Breast epithelium (tissue), 4 donors: ENCODE measurements at regions not wholly inside any gene's neighbourhood (a gene's known extent, or its start where the extent isn't known, plus 50 kb on each side); places are given as distances from the start of the nearest gene placed in this dataset.

Experiments used
- DNase-seq, 2 donors: peaks; one replicate each; pipeline ENCODE4 v3.0.0-alpha.2; 2019; ENCODE audit warnings: low spot score in 2 of 2
- H3K27ac ChIP-seq, 2 donors: fragments of 200-600 bp; sonication (generic) in 1 of 2; one replicate each; pipeline ENCODE4 v1.5.1; 2016 to 2019; ENCODE audit warnings: mild to moderate bottlenecking in 1 of 2
- H3K27me3 ChIP-seq, 2 donors: fragments of 200-600 bp; sonication (generic) in 1 of 2; one replicate each; pipeline versions ENCODE4 v1.5.1 to v1.6.0; 2017 to 2019; ENCODE audit warnings: control low read depth in 1 of 2, mild to moderate bottlenecking in 1 of 2
- H3K36me3 ChIP-seq: fragments of 200-600 bp; one replicate; pipeline ENCODE4 v1.5.1; 2019
- H3K4me1 ChIP-seq, 2 donors: fragments of 200-600 bp; sonication (generic); one replicate each; pipeline ENCODE4 v1.5.1; 2016 to 2019; ENCODE audit warnings: control low read depth in 1 of 2
- H3K4me3 ChIP-seq, 3 donors: fragments of 200-600 bp; sonication (generic); 1 replicate in 2 of 3; 2 replicates in 1 of 3; pipeline ENCODE4 v1.5.1; 2016 to 2019; ENCODE audit warnings: mild to moderate bottlenecking in 3 of 3, moderate library complexity in 2 of 3
- H3K9me3 ChIP-seq, 2 donors: fragments of 200-600 bp; sonication (generic) in 1 of 2; one replicate each; pipeline ENCODE4 v1.5.1; 2016 to 2019; ENCODE audit warnings: control low read depth in 1 of 2
- CTCF ChIP-seq, 3 donors: fragments of 450-650 bp; IDR thresholded peaks; one replicate each; pipeline ENCODE4 v1.5.1; 2016 to 2017; ENCODE audit warnings: antibody characterized with exemption in 3 of 3, mild to moderate bottlenecking in 3 of 3, moderate library complexity in 3 of 3
- POLR2A ChIP-seq: fragments of 450-650 bp; IDR thresholded peaks from one replicate; pipeline ENCODE4 v1.6.1; 2016; ENCODE audit warnings: antibody characterized with exemption, mild to moderate bottlenecking, moderate library complexity
- POLR2AphosphoS5 ChIP-seq, 3 donors: sonication (generic); formaldehyde crosslinking; IDR thresholded peaks; one replicate each; pipeline ENCODE4 v1.6.1; 2017; ENCODE audit warnings: antibody characterized with exemption in 3 of 3
- intact Hi-C: fragments of 100-400 bp; cut with DNase I; formaldehyde crosslinking; loops from one replicate; pipeline ENCODE4 v1.15.1; 2023; ENCODE audit warnings: low total_unique reads

GRCh38 chr1:101645810-101646209 lies 350.9 kb downstream of the OLFM3 start:
- Histone ChIP-seq H3K9me3 (no peaks in the 10 kb centered on the region), H3K27ac (no peak overlapping the region), H3K4me1 (no peaks in the 10 kb centered on the region), H3K27me3 (no peaks in the 10 kb centered on the region), H3K36me3 (no peaks in the 10 kb centered on the region), H3K4me3 (no peak overlapping the region)
- no peak for DNase-seq
- TF ChIP-seq POLR2AphosphoS5 (IDR thresholded peaks at IDR 0.05): no peak
- TF ChIP-seq POLR2A: no peak
- TF ChIP-seq CTCF (IDR thresholded peaks at IDR 0.05): no peak
- intact Hi-C loops: no loop called here

GRCh38 chr1:101652484-101652883 lies 344.2 kb downstream of the OLFM3 start:
- no peak overlapping the region for H3K4me3 ChIP-seq
- TF ChIP-seq POLR2A (no peak), POLR2AphosphoS5 (IDR thresholded peaks at IDR 0.05) (no peak), CTCF (IDR thresholded peaks at IDR 0.05) (no peak)
- H3K36me3 ChIP-seq: no peaks in the 10 kb centered on the region
- intact Hi-C loops: no loop called here
- H3K27ac ChIP-seq: no peak overlapping the region
- H3K4me1 ChIP-seq: no peaks in the 10 kb centered on the region
- H3K9me3 ChIP-seq: peaks cover 3 to 20% of the 10 kb centered on the region in 2 donors
- H3K27me3 ChIP-seq: no peaks in the 10 kb centered on the region
- DNase-seq: no peak

GRCh38 chr1:101653482-101653946 lies 343.2 kb downstream of the OLFM3 start:
- TF ChIP-seq POLR2A (no peak), POLR2AphosphoS5 (IDR thresholded peaks at IDR 0.05) (no peak), CTCF (IDR thresholded peaks at IDR 0.05) (no peak)
- Histone ChIP-seq H3K9me3 (peaks cover 3 to 20% of the 10 kb centered on the region in 2 donors), H3K27ac (no peak overlapping the region), H3K36me3 (no peaks in the 10 kb centered on the region), H3K4me3 (no peak overlapping the region), H3K27me3 (no peaks in the 10 kb centered on the region), H3K4me1 (no peaks in the 10 kb centered on the region)
- intact Hi-C loops: no loop called here
- DNase-seq: no peak

GRCh38 chr1:101664726-101665125 lies 332.0 kb downstream of the OLFM3 start:
- peaks cover 15 to 21% of the 10 kb centered on the region in 2 donors for H3K9me3 ChIP-seq
- H3K4me1 ChIP-seq: no peaks in the 10 kb centered on the region
- H3K27me3 ChIP-seq: no peaks in the 10 kb centered on the region
- no peak for DNase-seq
- no peak overlapping the region for H3K4me3 ChIP-seq
- H3K36me3 ChIP-seq: no peaks in the 10 kb centered on the region
- no peak overlapping the region for H3K27ac ChIP-seq
- intact Hi-C loops: no loop called here
- TF ChIP-seq POLR2AphosphoS5 (IDR thresholded peaks at IDR 0.05) (no peak), POLR2A (no peak), CTCF (IDR thresholded peaks at IDR 0.05) (no peak)

GRCh38 chr1:101667761-101668160 lies 329.0 kb downstream of the OLFM3 start:
- Histone ChIP-seq H3K4me1 (no peaks in the 10 kb centered on the region), H3K4me3 (no peak overlapping the region), H3K27ac (no peak overlapping the region), H3K9me3 (peaks cover 8 to 12% of the 10 kb centered on the region in 2 donors), H3K27me3 (no peaks in the 10 kb centered on the region), H3K36me3 (no peaks in the 10 kb centered on the region)
- intact Hi-C loops: no loop called here
- TF ChIP-seq CTCF (IDR thresholded peaks at IDR 0.05): no peak
- no peak for TF ChIP-seq POLR2AphosphoS5 (IDR thresholded peaks at IDR 0.05)
- no peak for TF ChIP-seq POLR2A
- DNase-seq: no peak
